Testis (tissue), 2 donors: ENCODE measurements at regions not wholly inside any gene's neighbourhood (a gene's known extent, or its start where the extent isn't known, plus 50 kb on each side); places are given as distances from the start of the nearest gene placed in this dataset.

Experiments
- POLR2A ChIP-seq: fragments of 450-650 bp; IDR thresholded peaks from one replicate; pipeline ENCODE4 v1.6.1; 2017; ENCODE audit warnings: antibody characterized with exemption, mild to moderate bottlenecking, moderate library complexity
- TF ChIP-seq, protein P1 (sequence below), 3 experiments: fragments of 450-650 bp in 2 of 3; fragments of 200-600 bp in 1 of 3; sonication (generic) in 1 of 3; IDR thresholded peaks; one replicate each; pipeline ENCODE4 v1.5.1; 2016 to 2019; ENCODE audit warnings: antibody characterized with exemption in 3 of 3, mild to moderate bottlenecking in 2 of 3, moderate library complexity in 1 of 3

DNA sequence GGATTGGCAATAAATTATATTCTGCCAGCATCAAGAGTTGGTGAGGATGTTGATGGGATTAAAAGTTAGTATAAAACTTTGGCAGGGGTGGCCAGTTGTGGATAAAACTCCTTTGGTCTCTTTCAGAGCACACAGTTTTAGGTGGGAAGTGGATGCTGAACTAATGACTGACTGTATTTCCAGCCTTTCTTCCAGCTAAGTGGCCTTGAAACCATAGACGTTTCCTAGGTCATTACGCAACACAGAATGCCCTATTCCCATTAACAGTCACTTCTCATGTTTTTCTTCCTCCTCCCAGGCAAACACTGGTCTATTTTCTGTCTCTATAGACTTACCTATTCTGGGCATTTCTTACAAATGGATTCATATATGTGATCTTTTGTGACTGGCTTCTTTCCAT lies 467.4 kb downstream of the NEBL start:
- TF ChIP-seq, protein P1, sequence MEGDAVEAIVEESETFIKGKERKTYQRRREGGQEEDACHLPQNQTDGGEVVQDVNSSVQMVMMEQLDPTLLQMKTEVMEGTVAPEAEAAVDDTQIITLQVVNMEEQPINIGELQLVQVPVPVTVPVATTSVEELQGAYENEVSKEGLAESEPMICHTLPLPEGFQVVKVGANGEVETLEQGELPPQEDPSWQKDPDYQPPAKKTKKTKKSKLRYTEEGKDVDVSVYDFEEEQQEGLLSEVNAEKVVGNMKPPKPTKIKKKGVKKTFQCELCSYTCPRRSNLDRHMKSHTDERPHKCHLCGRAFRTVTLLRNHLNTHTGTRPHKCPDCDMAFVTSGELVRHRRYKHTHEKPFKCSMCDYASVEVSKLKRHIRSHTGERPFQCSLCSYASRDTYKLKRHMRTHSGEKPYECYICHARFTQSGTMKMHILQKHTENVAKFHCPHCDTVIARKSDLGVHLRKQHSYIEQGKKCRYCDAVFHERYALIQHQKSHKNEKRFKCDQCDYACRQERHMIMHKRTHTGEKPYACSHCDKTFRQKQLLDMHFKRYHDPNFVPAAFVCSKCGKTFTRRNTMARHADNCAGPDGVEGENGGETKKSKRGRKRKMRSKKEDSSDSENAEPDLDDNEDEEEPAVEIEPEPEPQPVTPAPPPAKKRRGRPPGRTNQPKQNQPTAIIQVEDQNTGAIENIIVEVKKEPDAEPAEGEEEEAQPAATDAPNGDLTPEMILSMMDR (IDR thresholded peaks at IDR 0.05) = no peak
- TF ChIP-seq POLR2A = no peak
